ENCODE measurements at regions not wholly inside any gene's neighbourhood (a gene's known extent, or its start where the extent isn't known, plus 50 kb on each side); places are given as distances from the start of the nearest gene placed in this dataset.

- TF ChIP-seq CTCF (conservative IDR thresholded peaks at IDR 0.05; ENCODE audit: low read depth, low read length), result no peak
- no peaks in the 10 kb centered on the region for H3K36me3 ChIP-seq (ENCODE audit: insufficient read depth)
- no peak overlapping the region for H3K9ac ChIP-seq
- H3K27ac ChIP-seq, result no peak overlapping the region
- H3K79me2 ChIP-seq (ENCODE audit: insufficient read depth, low read depth), result no peaks in the 10 kb centered on the region
- no peaks in the 10 kb centered on the region for H3K27me3 ChIP-seq (ENCODE audit: insufficient read depth, low read depth)
- no peak overlapping the region for H3K4me2 ChIP-seq
- no peaks in the 10 kb centered on the region for H3K4me1 ChIP-seq (ENCODE audit: low read depth, poor library complexity, severe bottlenecking)
- H4K20me1 ChIP-seq (ENCODE audit: insufficient read depth), result no peaks in the 10 kb centered on the region
- no peak overlapping the region for H2AFZ ChIP-seq (ENCODE audit: low read depth)
- no peak overlapping the region for H3K4me3 ChIP-seq (IDR thresholded peaks at IDR 0.05; ENCODE audit: insufficient read depth, low read depth, low read length)
Measured at GRCh38 chr18:68456985-68457384, 257.9 kb downstream of the TMX3 start.

- no peaks in the 10 kb centered on the region for H3K79me2 ChIP-seq (ENCODE audit: insufficient read depth, low read depth)
- no peak overlapping the region for H3K4me3 ChIP-seq (IDR thresholded peaks at IDR 0.05; ENCODE audit: insufficient read depth, low read depth, low read length)
- H4K20me1 ChIP-seq (ENCODE audit: insufficient read depth), result no peaks in the 10 kb centered on the region
- H3K4me1 ChIP-seq (ENCODE audit: low read depth, poor library complexity, severe bottlenecking), result no peaks in the 10 kb centered on the region
- no peak overlapping the region for H3K27ac ChIP-seq
- no peak overlapping the region for H2AFZ ChIP-seq (ENCODE audit: low read depth)
- no peaks in the 10 kb centered on the region for H3K27me3 ChIP-seq (ENCODE audit: insufficient read depth, low read depth)
- H3K9ac ChIP-seq, result no peak overlapping the region
- TF ChIP-seq CTCF (conservative IDR thresholded peaks at IDR 0.05; ENCODE audit: low read depth, low read length), result no peak
- H3K36me3 ChIP-seq (ENCODE audit: insufficient read depth), result no peaks in the 10 kb centered on the region
- H3K4me2 ChIP-seq, result no peak overlapping the region
Measured at GRCh38 chr18:68455229-68455603, 259.7 kb downstream of the TMX3 start.

- Histone ChIP-seq H3K4me1 (ENCODE audit: low read depth, poor library complexity, severe bottlenecking) (no peaks in the 10 kb centered on the region), H3K27me3 (ENCODE audit: insufficient read depth, low read depth) (no peaks in the 10 kb centered on the region), H4K20me1 (ENCODE audit: insufficient read depth) (no peaks in the 10 kb centered on the region), H2AFZ (ENCODE audit: low read depth) (no peak overlapping the region), H3K9ac (no peak overlapping the region), H3K4me2 (no peak overlapping the region), H3K4me3 (IDR thresholded peaks at IDR 0.05; ENCODE audit: insufficient read depth, low read depth, low read length) (no peak overlapping the region), H3K79me2 (ENCODE audit: insufficient read depth, low read depth) (no peaks in the 10 kb centered on the region), H3K36me3 (ENCODE audit: insufficient read depth) (no peaks in the 10 kb centered on the region), H3K27ac (no peak overlapping the region)
- no peak for TF ChIP-seq CTCF (conservative IDR thresholded peaks at IDR 0.05; ENCODE audit: low read depth, low read length)
Measured at GRCh38 chr18:68454511-68455228, 260.2 kb downstream of the TMX3 start.

- H2AFZ ChIP-seq (ENCODE audit: low read depth), result no peak overlapping the region
- H3K4me3 ChIP-seq (IDR thresholded peaks at IDR 0.05; ENCODE audit: insufficient read depth, low read depth, low read length), result no peak overlapping the region
- no peaks in the 10 kb centered on the region for H4K20me1 ChIP-seq (ENCODE audit: insufficient read depth)
- H3K27me3 ChIP-seq (ENCODE audit: insufficient read depth, low read depth), result no peaks in the 10 kb centered on the region
- H3K36me3 ChIP-seq (ENCODE audit: insufficient read depth), result no peaks in the 10 kb centered on the region
- no peak overlapping the region for H3K27ac ChIP-seq
- H3K4me2 ChIP-seq, result no peak overlapping the region
- peaks cover 3% of the 10 kb centered on the region for H3K4me1 ChIP-seq (ENCODE audit: low read depth, poor library complexity, severe bottlenecking)
- H3K79me2 ChIP-seq (ENCODE audit: insufficient read depth, low read depth), result no peaks in the 10 kb centered on the region
- no peak overlapping the region for H3K9ac ChIP-seq
- TF ChIP-seq CTCF (conservative IDR thresholded peaks at IDR 0.05; ENCODE audit: low read depth, low read length), result no peak
Measured at GRCh38 chr18:68449292-68449691, 265.6 kb downstream of the TMX3 start.

All from KMS-11 (cell line).